ENCODE measurements at regions not wholly inside any gene's neighbourhood (a gene's known extent, or its start where the extent isn't known, plus 50 kb on each side); places are given as distances from the start of the nearest gene placed in this dataset.

DNA sequence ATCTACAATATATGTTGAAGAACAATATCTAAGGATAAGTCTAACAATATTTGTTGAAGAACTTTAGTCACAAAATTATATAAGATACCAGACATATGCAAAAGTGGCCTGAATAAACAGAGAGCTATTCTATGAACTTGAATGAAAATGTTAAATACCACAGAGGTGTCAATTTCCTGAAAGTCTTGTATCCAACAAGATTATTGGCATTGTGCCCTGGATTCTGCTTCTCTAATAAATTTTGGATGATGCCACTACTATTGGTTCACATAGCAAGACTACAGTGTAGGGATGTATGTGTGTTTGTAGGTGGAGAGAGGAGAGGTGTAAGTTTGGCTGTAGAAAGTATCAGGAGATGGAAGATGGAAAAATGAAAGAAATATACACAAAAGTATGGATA is 731.8 kb upstream of the RGMB start:
- Histone ChIP-seq H4K20me1 (ENCODE audit: control insufficient read depth, insufficient read depth, low read length, poor library complexity, severe bottlenecking) (no peaks in the 10 kb centered on the region), H3K36me3 (replicated peaks in 1 of 2; ENCODE audit: control extremely low read depth in 1 of 2, control insufficient read depth in 1 of 2, extremely low read depth in 1 of 2, insufficient read depth in 2 of 2, low read length in 1 of 2) (no peaks in the 10 kb centered on the region), H3K4me1 (ENCODE audit: control insufficient read depth in 2 of 2, insufficient read depth in 2 of 2, low read length in 2 of 2) (no peaks in the 10 kb centered on the region), H3K27ac (ENCODE audit: low read length in 2 of 2) (no peak overlapping the region), H2AFZ (ENCODE audit: insufficient read depth, low read depth, low read length, poor library complexity, severe bottlenecking) (no peak overlapping the region), H3K4me3 (ENCODE audit: control extremely low read depth in 1 of 5, extremely low read depth in 1 of 5, insufficient read depth in 1 of 5, low read depth in 2 of 5, low read length in 4 of 5) (no peak overlapping the region), H3K27me3 (replicated peaks in 1 of 4; ENCODE audit: control extremely low read depth in 1 of 4, control insufficient read depth in 3 of 4, insufficient read depth in 4 of 4, low read length in 3 of 4) (no peaks in the 10 kb centered on the region), H3K9ac (ENCODE audit: low read length) (no peak overlapping the region), H3K79me2 (ENCODE audit: control insufficient read depth, insufficient read depth, low read length) (no peaks in the 10 kb centered on the region), H3K4me2 (replicated peaks; ENCODE audit: low read depth, low read length, poor library complexity, severe bottlenecking) (no peak overlapping the region), H3K9me3 (ENCODE audit: control extremely low read depth in 1 of 3, control insufficient read depth in 2 of 3, insufficient read depth in 1 of 3, low read length in 2 of 3) (peaks cover 0 to 4% (median 0%) of the 10 kb centered on the region in 3 donors)
- ATAC-seq (ENCODE audit: low read depth) (no peak), DNase-seq (no peak)
- ChIA-PET CTCF (no interaction called here), POLR2A (no interaction called here)
- Mint-ChIP-seq H3K27ac (no peak overlapping the region), H3K27me3 (no peaks in the 10 kb centered on the region), H3K9me3 (ENCODE audit: insufficient read depth) (no peaks in the 10 kb centered on the region), H3K4me1 (no peaks in the 10 kb centered on the region), H3K4me3 (no peak overlapping the region)
- TF ChIP-seq, protein P1, sequence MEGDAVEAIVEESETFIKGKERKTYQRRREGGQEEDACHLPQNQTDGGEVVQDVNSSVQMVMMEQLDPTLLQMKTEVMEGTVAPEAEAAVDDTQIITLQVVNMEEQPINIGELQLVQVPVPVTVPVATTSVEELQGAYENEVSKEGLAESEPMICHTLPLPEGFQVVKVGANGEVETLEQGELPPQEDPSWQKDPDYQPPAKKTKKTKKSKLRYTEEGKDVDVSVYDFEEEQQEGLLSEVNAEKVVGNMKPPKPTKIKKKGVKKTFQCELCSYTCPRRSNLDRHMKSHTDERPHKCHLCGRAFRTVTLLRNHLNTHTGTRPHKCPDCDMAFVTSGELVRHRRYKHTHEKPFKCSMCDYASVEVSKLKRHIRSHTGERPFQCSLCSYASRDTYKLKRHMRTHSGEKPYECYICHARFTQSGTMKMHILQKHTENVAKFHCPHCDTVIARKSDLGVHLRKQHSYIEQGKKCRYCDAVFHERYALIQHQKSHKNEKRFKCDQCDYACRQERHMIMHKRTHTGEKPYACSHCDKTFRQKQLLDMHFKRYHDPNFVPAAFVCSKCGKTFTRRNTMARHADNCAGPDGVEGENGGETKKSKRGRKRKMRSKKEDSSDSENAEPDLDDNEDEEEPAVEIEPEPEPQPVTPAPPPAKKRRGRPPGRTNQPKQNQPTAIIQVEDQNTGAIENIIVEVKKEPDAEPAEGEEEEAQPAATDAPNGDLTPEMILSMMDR (IDR thresholded peaks at IDR 0.05) = no peak
- TF ChIP-seq EZH2 (IDR thresholded peaks at IDR 0.05; ENCODE audit: borderline replicate concordance, insufficient read depth, low read depth, low read length, poor library complexity, severe bottlenecking) = no peak
- intact Hi-C loops (cut with micrococcal nuclease) = no loop called here

DNA sequence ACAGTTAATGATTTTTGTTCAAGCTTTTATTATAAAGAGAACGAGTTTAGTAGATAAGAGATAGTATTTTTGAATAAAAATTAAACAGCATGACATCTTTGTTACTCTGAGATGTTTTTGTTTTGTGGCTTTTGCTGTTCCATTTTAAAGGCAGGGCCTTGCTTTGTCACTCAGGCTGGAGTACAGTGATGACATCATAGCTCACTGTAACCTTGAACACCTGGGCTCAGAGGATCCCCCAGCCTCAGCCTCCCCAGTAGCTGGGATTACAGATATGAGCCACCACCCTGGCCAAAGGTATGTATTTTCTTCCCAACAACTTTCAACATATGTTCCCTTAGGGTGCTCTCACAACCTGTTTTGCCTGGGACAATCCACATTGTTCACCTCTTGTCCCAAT is 730.9 kb upstream of the RGMB start:
- Histone ChIP-seq H3K9ac (ENCODE audit: low read length) (no peak overlapping the region), H2AFZ (ENCODE audit: insufficient read depth, low read depth, low read length, poor library complexity, severe bottlenecking) (no peak overlapping the region), H3K36me3 (replicated peaks in 1 of 2; ENCODE audit: control extremely low read depth in 1 of 2, control insufficient read depth in 1 of 2, extremely low read depth in 1 of 2, insufficient read depth in 2 of 2, low read length in 1 of 2) (no peaks in the 10 kb centered on the region), H3K79me2 (ENCODE audit: control insufficient read depth, insufficient read depth, low read length) (no peaks in the 10 kb centered on the region), H3K27me3 (replicated peaks in 1 of 4; ENCODE audit: control extremely low read depth in 1 of 4, control insufficient read depth in 3 of 4, insufficient read depth in 4 of 4, low read length in 3 of 4) (no peaks in the 10 kb centered on the region), H3K9me3 (ENCODE audit: control extremely low read depth in 1 of 3, control insufficient read depth in 2 of 3, insufficient read depth in 1 of 3, low read length in 2 of 3) (peaks cover 0 to 4% (median 0%) of the 10 kb centered on the region in 3 donors), H4K20me1 (ENCODE audit: control insufficient read depth, insufficient read depth, low read length, poor library complexity, severe bottlenecking) (no peaks in the 10 kb centered on the region), H3K4me1 (ENCODE audit: control insufficient read depth in 2 of 2, insufficient read depth in 2 of 2, low read length in 2 of 2) (no peaks in the 10 kb centered on the region), H3K4me2 (replicated peaks; ENCODE audit: low read depth, low read length, poor library complexity, severe bottlenecking) (no peak overlapping the region), H3K27ac (ENCODE audit: low read length in 2 of 2) (no peak overlapping the region), H3K4me3 (ENCODE audit: control extremely low read depth in 1 of 5, extremely low read depth in 1 of 5, insufficient read depth in 1 of 5, low read depth in 2 of 5, low read length in 4 of 5) (no peak overlapping the region)
- Mint-ChIP-seq H3K4me3 (no peak overlapping the region), H3K9me3 (ENCODE audit: insufficient read depth) (no peaks in the 10 kb centered on the region), H3K27ac (no peak overlapping the region), H3K4me1 (no peaks in the 10 kb centered on the region), H3K27me3 (no peaks in the 10 kb centered on the region)
- ChIA-PET POLR2A (no interaction called here), CTCF (no interaction called here)
- TF ChIP-seq, protein P1 (IDR thresholded peaks at IDR 0.05) = no peak
- TF ChIP-seq EZH2 (IDR thresholded peaks at IDR 0.05; ENCODE audit: borderline replicate concordance, insufficient read depth, low read depth, low read length, poor library complexity, severe bottlenecking) = no peak
- no CpG with 5 or more reads among the region's 1 CpG for WGBS (ENCODE audit: insufficient coverage)
- intact Hi-C loops (cut with micrococcal nuclease) = no loop called here
- DNase-seq = no peak
- no peak for ATAC-seq (ENCODE audit: low read depth)
